HG02798 (cell line): ENCODE measurements at regions not wholly inside any gene's neighbourhood (a gene's known extent, or its start where the extent isn't known, plus 50 kb on each side); places are given as distances from the start of the nearest gene placed in this dataset.

Experiments used
- ATAC-seq: cut with Tn5 transposase; IDR thresholded peaks from one replicate; pipeline ENCODE4 v1.9.1; 2021; ENCODE audit warnings: mild to moderate bottlenecking; ENCODE audit not compliant: unreplicated experiment, poor library complexity

DNA sequence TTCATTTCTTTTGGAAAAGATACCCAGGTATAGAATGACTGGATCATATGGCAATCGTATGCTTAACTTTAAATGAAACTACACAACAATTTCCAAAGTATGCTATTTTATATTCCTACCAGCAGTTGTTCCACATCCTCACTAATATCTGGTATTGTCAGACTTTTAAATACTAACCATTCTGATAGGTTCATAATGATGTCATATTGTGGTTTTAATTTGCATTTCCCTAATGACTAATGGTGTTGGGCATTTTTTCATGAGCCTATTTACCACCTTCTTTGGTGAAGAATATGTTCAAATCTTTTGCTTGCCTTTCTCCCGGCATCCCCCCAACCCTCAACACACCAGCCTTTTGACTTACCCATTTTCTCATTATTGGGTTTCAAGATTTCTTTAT lies 96.2 kb upstream of the HMGN3 start:
- ATAC-seq = no peak

- no peak for ATAC-seq
Measured at GRCh38 chr6:79313254-79313653, 78.8 kb upstream of the HMGN3 start.

DNA sequence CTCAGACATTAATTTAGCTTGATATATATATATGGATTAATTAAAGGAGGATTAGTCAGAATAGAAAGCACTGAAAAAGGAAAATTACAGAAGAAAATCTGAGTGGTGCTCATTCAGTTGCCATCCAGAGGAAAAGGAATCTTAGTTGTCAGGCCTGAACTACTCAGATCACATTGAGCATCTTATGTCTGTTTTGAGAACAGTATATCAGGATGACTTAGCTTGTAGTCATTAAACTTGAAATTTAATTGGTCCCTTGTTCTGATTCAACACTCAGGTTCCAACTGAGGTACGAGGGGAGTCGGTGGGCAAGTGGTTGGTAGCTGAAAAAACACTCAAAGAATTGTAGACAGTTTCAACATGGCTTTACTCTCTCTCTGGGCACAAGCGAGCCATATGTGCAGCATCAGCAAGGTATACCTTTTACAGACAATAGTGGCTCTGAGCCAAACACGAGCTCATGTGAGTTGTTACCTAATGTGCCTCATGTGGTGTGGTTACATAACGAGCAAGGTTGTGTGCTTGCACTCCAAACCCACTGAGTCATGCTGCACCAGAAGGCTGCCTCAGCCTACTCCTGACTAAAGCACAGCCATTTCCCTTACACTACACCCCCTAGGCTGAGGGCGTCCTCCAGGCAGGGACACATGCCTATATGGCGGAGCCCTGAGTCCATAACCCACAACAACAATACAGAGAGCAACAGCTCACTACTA lies 73.0 kb upstream of the HMGN3 start:
- no peak for ATAC-seq

DNA sequence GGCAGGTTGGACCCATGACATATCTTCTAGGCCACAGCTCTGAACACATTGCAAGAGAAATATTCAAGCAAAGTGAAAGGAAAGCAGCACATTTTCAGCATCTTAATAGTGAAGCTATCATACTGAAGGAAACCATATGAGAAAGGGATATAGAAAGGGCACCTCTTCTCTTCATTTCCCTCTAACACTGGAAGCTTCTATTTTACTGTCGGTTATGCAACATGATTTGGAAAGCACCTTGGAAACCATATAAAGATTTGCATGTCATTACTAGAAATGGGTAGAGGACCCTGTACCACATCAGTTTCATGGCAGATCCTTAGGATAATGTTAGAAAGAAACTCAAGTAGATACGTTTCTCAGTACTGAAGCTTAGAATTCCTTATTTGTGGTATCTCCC lies 70.5 kb upstream of the HMGN3 start:
- no peak for ATAC-seq

GRCh38 chr6:79302341-79302740 lies 67.9 kb upstream of the HMGN3 start:
- no peak for ATAC-seq

- no peak for ATAC-seq
Measured at GRCh38 chr6:79301290-79301689, 66.8 kb upstream of the HMGN3 start.

- no peak for ATAC-seq
Measured at GRCh38 chr6:79296211-79296610, 61.7 kb upstream of the HMGN3 start.
